CD4-positive, alpha-beta T cell (primary cell): ENCODE measurements at regions not wholly inside any gene's neighbourhood (a gene's known extent, or its start where the extent isn't known, plus 50 kb on each side); places are given as distances from the start of the nearest gene placed in this dataset.

Experiments used
- ATAC-seq: fragments of 200-7000 bp; cut with Tn5 transposase; one replicate; pipeline ENCODE4 v1.10.0; 2022; ENCODE audit warnings: mild to moderate bottlenecking; ENCODE audit not compliant: poor library complexity
- CTCF ChIA-PET: fragments of 350-600 bp; sonication (Branson Sonifier 250); formaldehyde crosslinking; loops from one replicate; lab custom pipeline; 2021; ENCODE audit warnings: antibody characterized with exemption, inconsistent platforms; lab: Charles Lee
- POLR2A ChIA-PET: fragments of 350-600 bp; sonication (Branson Sonifier 250); formaldehyde crosslinking; loops from one replicate; lab custom pipeline; 2021; ENCODE audit warnings: antibody characterized with exemption, inconsistent platforms; lab: Charles Lee
- DNase-seq, 14 experiments: peaks; one replicate each; pipeline ENCODE4 v3.0.0-alpha.2; 2013 to 2020; ENCODE audit warnings: mixed read lengths in 2 of 14
- H3K27ac ChIP-seq, 2 donors: one replicate each; pipeline versions ENCODE4 v1.5.1 to v1.7.0; 2013; ENCODE audit warnings: low read length in 2 of 2, low read depth in 1 of 2, mild to moderate bottlenecking in 1 of 2
- H3K27me3 ChIP-seq, 2 experiments: 1 replicate in 1 of 2; 2 replicates in 1 of 2; pipeline versions ENCODE4 v1.6.1 to v1.7.0; 2013; ENCODE audit warnings: low read length in 2 of 2, control low read depth in 1 of 2, mild to moderate bottlenecking in 1 of 2, moderate library complexity in 1 of 2; ENCODE audit not compliant: insufficient read depth in 2 of 2, control insufficient read depth in 1 of 2
- H3K36me3 ChIP-seq: one replicate; pipeline ENCODE4 v1.6.1; 2013; ENCODE audit warnings: low read length, control low read depth; ENCODE audit not compliant: insufficient read depth
- H3K4me1 ChIP-seq: one replicate; pipeline ENCODE4 v1.6.1; 2013; ENCODE audit warnings: low read length, control low read depth; ENCODE audit not compliant: insufficient read depth
- H3K4me3 ChIP-seq: one replicate; pipeline ENCODE4 v1.5.1; 2013; ENCODE audit warnings: mild to moderate bottlenecking, low read length, moderate library complexity
- H3K9me3 ChIP-seq, 2 experiments: 1 replicate in 1 of 2; 2 replicates in 1 of 2; pipeline versions ENCODE4 v1.6.1 to v1.7.0; 2013; ENCODE audit warnings: low read length in 2 of 2, mild to moderate bottlenecking in 2 of 2, control low read depth in 1 of 2, moderate library complexity in 1 of 2; ENCODE audit not compliant: control insufficient read depth in 1 of 2, insufficient read depth in 1 of 2
- H3K27ac Mint-ChIP-seq: one replicate; pipeline ENCODE4 v1.8.0; 2020; ENCODE audit warnings: mixed read lengths
- H3K27me3 Mint-ChIP-seq: one replicate; pipeline ENCODE4 v1.8.0; 2021; ENCODE audit warnings: mixed read lengths
- H3K36me3 Mint-ChIP-seq: one replicate; pipeline ENCODE4 v1.8.0; 2021; ENCODE audit warnings: low read depth, mixed read lengths
- H3K4me1 Mint-ChIP-seq: one replicate; pipeline ENCODE4 v1.8.0; 2021; ENCODE audit warnings: low read depth, mixed read lengths
- H3K4me3 Mint-ChIP-seq: one replicate; pipeline ENCODE4 v1.8.0; 2020; ENCODE audit warnings: mild to moderate bottlenecking, mixed read lengths
- H3K9me3 Mint-ChIP-seq: one replicate; pipeline ENCODE4 v1.8.0; 2020; ENCODE audit warnings: mixed read lengths
- intact Hi-C, 2 experiments: fragments of 100-400 bp; cut with DNase I in 1 of 2; cut with micrococcal nuclease in 1 of 2; formaldehyde crosslinking; loops; one replicate each; pipeline versions ENCODE4 v1.15.1 to v1.9.0; 2023 to 2025; cut with DNase I, micrococcal nuclease
- TF ChIP-seq, protein P1 (sequence below): fragments of 200-600 bp; IDR thresholded peaks from one replicate; pipeline ENCODE4 v1.8.0; 2022; ENCODE audit warnings: antibody characterized with exemption, mild to moderate bottlenecking

GRCh38 chr3:167898091-167898490 lies 162.6 kb downstream of the SERPINI1 start:
- Mint-ChIP-seq H3K9me3 (no peaks in the 10 kb centered on the region), H3K4me1 (no peaks in the 10 kb centered on the region), H3K27me3 (peaks cover 5% of the 10 kb centered on the region), H3K27ac (no peak overlapping the region), H3K4me3 (no peak overlapping the region), H3K36me3 (no peaks in the 10 kb centered on the region)
- CTCF ChIA-PET: no interaction called here
- H3K9me3 ChIP-seq: no peaks in the 10 kb centered on the region
- TF ChIP-seq, protein P1, sequence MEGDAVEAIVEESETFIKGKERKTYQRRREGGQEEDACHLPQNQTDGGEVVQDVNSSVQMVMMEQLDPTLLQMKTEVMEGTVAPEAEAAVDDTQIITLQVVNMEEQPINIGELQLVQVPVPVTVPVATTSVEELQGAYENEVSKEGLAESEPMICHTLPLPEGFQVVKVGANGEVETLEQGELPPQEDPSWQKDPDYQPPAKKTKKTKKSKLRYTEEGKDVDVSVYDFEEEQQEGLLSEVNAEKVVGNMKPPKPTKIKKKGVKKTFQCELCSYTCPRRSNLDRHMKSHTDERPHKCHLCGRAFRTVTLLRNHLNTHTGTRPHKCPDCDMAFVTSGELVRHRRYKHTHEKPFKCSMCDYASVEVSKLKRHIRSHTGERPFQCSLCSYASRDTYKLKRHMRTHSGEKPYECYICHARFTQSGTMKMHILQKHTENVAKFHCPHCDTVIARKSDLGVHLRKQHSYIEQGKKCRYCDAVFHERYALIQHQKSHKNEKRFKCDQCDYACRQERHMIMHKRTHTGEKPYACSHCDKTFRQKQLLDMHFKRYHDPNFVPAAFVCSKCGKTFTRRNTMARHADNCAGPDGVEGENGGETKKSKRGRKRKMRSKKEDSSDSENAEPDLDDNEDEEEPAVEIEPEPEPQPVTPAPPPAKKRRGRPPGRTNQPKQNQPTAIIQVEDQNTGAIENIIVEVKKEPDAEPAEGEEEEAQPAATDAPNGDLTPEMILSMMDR: no peak
- no peaks in the 10 kb centered on the region for H3K4me1 ChIP-seq
- no peak for DNase-seq
- H3K36me3 ChIP-seq: no peaks in the 10 kb centered on the region
- no peaks in the 10 kb centered on the region for H3K27me3 ChIP-seq
- no peak overlapping the region for H3K4me3 ChIP-seq
- POLR2A ChIA-PET: no interaction called here
- no peak for ATAC-seq
- intact Hi-C loops: no loop called here
- no peak overlapping the region for H3K27ac ChIP-seq

DNA sequence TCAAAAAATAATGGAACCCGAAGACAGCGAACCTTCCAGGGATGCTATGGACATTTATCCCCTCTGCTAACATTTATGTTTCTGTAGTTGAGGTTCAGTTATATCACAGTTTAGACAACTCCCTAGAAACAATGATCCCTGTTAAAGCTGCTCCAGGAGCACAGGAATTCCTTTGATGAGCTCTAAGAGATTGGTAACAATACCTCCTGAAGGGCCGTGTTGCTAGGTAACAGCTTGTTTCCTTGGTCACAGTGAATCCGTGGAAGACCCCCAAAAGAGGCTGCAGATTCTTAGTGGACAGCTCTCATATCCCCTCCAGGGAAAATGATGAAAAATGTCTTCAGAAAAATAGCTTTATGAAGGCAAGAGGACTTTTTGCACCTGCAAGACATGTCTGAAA lies 160.2 kb downstream of the SERPINI1 start:
- H3K27ac ChIP-seq: no peak overlapping the region
- Mint-ChIP-seq H3K36me3 (no peaks in the 10 kb centered on the region), H3K4me3 (no peak overlapping the region), H3K27ac (no peak overlapping the region), H3K4me1 (no peaks in the 10 kb centered on the region), H3K27me3 (no peaks in the 10 kb centered on the region), H3K9me3 (no peaks in the 10 kb centered on the region)
- TF ChIP-seq, protein P1: no peak
- intact Hi-C loops: no loop called here
- H3K9me3 ChIP-seq: no peaks in the 10 kb centered on the region
- no peaks in the 10 kb centered on the region for H3K27me3 ChIP-seq
- ChIA-PET POLR2A (no interaction called here), CTCF (interaction anchor here (1.4 kb wide), 1 partner anchor 17 kb away, joined by 3 read pairs; no protein-coding TSS in a partner anchor)
- no peak for DNase-seq
- no peaks in the 10 kb centered on the region for H3K4me1 ChIP-seq
- no peak for ATAC-seq
- H3K4me3 ChIP-seq: no peak overlapping the region
- no peaks in the 10 kb centered on the region for H3K36me3 ChIP-seq

DNA sequence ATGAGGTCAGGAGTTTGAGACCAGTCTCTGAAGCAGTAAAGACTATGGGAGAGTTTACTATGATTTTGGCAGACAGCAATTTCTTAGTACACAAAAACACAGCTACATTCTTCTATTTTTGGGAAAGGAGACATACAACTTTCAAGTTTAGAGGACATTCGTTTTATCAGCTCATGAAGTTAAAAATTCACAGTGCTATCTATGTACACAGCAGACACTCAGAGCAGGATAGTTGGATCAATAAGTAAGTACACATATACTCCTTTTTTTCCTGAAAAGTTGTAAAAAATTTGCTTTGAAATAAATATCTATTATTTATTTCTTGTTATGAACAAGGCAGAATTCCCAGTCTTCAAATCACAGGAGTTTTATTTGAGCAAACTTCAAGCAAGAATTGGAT lies 159.7 kb downstream of the SERPINI1 start:
- H3K4me3 ChIP-seq: no peak overlapping the region
- H3K27me3 Mint-ChIP-seq: no peaks in the 10 kb centered on the region
- no peak overlapping the region for H3K27ac Mint-ChIP-seq
- no peaks in the 10 kb centered on the region for H3K4me1 ChIP-seq
- no peak overlapping the region for H3K4me3 Mint-ChIP-seq
- ATAC-seq (no peak), DNase-seq (no peak)
- no peaks in the 10 kb centered on the region for H3K9me3 ChIP-seq
- H3K4me1 Mint-ChIP-seq: no peaks in the 10 kb centered on the region
- ChIA-PET POLR2A (no interaction called here), CTCF (no interaction called here)
- intact Hi-C loops: no loop called here
- H3K9me3 Mint-ChIP-seq: no peaks in the 10 kb centered on the region
- no peaks in the 10 kb centered on the region for H3K36me3 ChIP-seq
- H3K27me3 ChIP-seq: no peaks in the 10 kb centered on the region
- H3K36me3 Mint-ChIP-seq: no peaks in the 10 kb centered on the region
- no peak overlapping the region for H3K27ac ChIP-seq
- TF ChIP-seq, protein P1: no peak
